GM21619 (cell line): ENCODE measurements at regions not wholly inside any gene's neighbourhood (a gene's known extent, or its start where the extent isn't known, plus 50 kb on each side); places are given as distances from the start of the nearest gene placed in this dataset.
A peak's percentile ranks its signal among the peaks of the same experiment; 100 is the strongest.

Experiments used
- ATAC-seq: cut with Tn5 transposase; IDR thresholded peaks from one replicate; pipeline ENCODE4 v1.9.1; 2021; ENCODE audit not compliant: unreplicated experiment

DNA sequence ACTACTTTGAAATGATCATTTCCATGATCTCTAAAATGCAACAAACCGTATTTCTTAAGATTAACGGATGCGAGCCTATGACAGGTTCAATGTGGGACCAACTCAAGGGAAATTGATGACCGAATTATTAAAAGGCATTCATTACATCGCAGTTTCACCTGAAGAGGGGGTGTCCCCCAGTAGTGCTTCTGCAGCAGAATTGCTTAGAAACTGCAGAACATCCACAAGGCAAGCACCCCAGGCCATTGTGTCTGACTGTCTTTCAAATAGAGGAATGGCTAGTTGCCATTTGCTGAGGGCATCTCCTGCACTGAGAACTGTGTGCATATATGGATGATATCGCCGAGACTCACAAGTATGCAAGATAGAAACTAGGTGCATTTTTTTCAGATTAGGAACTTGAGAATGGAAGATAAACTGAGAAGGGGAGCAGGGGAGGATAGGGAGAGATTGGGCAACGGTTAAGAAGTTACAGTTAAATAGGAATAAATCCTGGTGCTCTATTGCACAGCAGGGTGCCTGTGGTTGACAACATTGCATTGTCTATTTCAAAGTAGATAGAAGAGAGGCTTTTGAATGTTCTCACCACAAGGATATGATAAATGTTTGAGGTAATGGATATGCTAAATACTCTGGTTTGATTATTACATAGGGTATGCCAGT, 234.3 kb upstream of the PLEKHG7 start:
- no peak for ATAC-seq

- no peak for ATAC-seq
Measured at GRCh38 chr12:92467886-92468285, 234.9 kb upstream of the PLEKHG7 start.

- peak; percentile 46 for ATAC-seq
Measured at GRCh38 chr12:92466391-92467305, 236.1 kb upstream of the PLEKHG7 start.

GRCh38 chr12:92465786-92466295, 236.9 kb upstream of the PLEKHG7 start:
- no peak for ATAC-seq

- no peak for ATAC-seq
Measured at GRCh38 chr12:92464911-92465310, 237.9 kb upstream of the PLEKHG7 start.

- no peak for ATAC-seq
Measured at GRCh38 chr12:92463171-92463570, 239.6 kb upstream of the PLEKHG7 start.

DNA sequence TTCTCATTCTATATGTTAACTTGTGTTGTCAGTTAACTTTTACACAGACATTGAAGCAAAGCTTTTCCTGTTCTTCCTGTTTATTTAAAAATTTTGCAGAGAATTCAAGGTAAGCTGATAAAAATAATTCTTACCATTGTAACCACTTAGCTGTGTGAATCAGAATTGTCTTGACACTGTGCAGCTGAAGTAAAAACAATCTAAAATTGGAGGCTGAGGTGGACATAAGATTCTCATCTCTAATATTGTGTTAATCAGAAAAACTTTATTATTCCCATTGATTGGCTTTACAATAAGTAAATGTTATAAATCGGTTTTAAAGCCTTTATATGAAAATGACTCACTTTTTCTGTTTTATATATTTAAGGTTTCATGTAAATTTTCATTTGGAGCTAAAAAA, 240.3 kb upstream of the PLEKHG7 start:
- ATAC-seq: no peak

DNA sequence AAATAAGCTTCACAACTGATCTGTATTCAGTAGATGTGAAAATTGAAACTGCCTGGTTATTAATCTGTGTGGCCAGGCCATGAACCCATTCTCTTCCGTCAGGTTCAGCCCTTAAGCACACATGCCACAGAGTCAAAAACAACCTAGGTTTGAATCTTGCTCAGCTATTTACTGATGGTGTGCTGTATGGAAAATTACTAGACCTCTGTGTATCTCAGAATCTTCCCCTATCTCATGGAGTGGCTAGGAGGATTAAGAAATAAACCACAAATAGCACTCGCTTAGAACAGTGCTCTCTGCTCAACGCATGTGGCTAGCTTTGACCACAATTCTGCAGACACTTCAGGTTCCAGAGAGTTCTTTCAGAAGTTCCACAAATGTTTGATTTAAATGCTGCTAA, 240.7 kb upstream of the PLEKHG7 start:
- peak; percentile 65 for ATAC-seq

DNA sequence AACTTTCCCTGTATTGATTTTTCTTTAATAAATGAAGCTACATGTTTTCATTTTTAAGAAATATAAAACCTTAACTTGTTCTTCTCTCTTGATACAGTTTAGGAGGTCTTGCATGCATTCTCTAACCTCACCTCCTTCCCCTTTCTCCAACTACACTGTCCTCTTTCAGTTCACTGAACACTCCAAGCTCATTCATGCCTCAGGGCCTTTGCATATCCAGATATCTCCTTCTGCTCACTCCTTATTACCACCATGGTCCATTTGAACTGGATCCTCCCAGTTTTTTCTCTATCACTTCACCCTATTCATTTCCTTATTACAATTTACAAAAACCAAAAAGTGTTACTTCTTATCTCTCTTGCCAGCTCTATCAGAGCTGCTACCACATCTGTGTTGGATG, 242.9 kb upstream of the PLEKHG7 start:
- no peak for ATAC-seq

- ATAC-seq: no peak
Measured at GRCh38 chr12:92458996-92459395, 243.8 kb upstream of the PLEKHG7 start.

DNA sequence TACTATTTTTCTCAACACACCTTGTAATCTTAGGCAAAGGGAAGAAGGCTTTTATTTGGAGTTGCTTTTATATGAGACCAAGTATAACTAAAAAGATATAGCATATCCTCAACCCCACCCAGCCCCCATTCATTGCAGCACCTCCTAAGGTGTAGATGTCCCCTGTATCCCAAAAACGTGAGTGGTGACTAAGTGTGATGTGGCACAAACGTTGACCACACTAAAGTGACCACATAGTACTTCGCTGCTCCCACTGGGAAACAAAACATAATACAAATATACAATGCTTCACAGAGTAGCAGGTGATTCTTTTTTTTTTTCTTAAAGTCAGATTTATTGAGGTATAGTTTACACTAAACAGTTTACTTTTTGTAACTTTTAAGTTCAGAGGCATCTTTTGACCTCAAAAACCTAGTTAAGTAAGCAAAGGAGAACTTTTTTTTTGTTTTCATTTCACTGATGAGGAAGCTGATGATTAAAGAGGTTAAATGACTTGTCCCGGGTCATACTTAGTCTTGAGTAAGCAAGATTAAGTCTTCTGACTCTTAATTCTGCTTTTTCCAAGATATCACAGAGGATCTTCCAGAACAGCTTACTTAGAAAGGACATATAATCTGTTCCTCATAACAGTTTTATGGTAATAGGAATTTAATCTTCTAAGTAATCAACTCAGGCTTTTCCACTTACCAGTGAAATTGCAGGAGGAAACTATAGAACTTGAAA, 245.2 kb upstream of the PLEKHG7 start:
- no peak for ATAC-seq

DNA sequence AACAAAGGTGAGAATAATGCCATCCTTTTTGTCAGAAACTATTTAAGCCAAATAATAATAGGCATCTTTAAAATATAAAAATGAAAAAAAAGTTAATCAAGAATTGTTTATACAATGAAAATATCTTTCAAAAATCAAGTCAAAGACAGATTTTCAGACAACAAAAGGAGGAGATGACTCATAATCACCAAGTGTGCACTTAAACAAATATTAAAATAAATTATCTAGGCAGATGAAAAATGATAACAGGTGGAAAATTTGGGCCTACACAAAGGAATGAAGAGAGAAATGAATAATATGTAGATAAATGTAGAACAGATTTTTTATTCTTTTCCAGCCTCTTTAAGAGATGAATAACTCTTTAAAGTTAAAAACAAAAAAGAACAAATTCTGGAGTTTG, 250.0 kb upstream of the PLEKHG7 start:
- ATAC-seq: no peak

GRCh38 chr12:92446083-92446460, 256.7 kb upstream of the PLEKHG7 start:
- no peak for ATAC-seq

GRCh38 chr12:92445253-92446082, 257.3 kb upstream of the PLEKHG7 start:
- peak; percentile 81 for ATAC-seq

GRCh38 chr12:92444763-92445162, 258.0 kb upstream of the PLEKHG7 start:
- ATAC-seq: peak; percentile 27

GRCh38 chr12:92442782-92443181, 260.0 kb upstream of the PLEKHG7 start:
- ATAC-seq: no peak

- ATAC-seq: no peak
Measured at GRCh38 chr12:92440072-92440471, 262.7 kb upstream of the PLEKHG7 start.

DNA sequence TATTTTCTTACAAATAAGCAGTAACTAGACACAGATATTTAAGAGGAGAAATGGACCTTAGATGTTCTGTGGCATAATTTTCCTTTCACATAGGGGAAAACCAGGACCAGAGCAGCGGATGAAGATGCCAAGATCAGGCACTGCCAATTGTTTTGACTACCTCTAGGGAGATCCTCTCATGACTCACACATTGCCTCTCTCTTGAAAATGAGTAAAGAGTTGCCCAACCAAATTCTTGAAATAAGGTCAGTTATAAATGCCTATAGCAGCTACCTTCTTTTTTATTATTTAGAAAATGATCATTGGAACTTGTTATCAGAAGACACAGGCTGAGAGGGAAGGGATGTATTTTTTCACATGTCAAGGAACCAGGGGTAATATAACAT, 263.4 kb upstream of the PLEKHG7 start:
- ATAC-seq: no peak

GRCh38 chr12:92438641-92439419, 264.0 kb upstream of the PLEKHG7 start:
- no peak for ATAC-seq

DNA sequence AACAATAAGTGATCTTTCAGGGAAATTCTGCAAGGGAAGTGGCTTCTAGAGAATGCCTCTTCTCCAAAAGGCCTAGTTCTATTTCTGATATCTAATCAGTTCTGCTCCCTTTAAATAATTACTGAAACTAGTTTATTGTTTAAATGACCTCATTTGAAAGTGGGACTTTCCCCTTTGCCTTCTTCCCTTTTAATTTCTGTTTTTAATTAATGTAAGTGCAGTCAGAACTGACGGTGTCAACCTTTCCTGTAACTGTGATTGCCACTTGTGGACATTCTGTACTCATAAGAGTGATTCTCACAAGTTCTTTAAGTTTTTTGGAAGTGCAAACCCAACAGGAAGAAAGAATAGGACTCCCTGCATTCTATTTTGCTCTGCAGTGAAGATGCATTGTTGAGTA, 265.3 kb upstream of the PLEKHG7 start:
- ATAC-seq: no peak
